NCI-H2029 treated with DMSO at 0.1 percent for 48 hours (cell line): ENCODE measurements at regions not wholly inside any gene's neighbourhood (a gene's known extent, or its start where the extent isn't known, plus 50 kb on each side); places are given as distances from the start of the nearest gene placed in this dataset.
A peak's percentile ranks its signal among the peaks of the same experiment; 100 is the strongest.

Experiments
- DNase-seq: peaks from one replicate; lab custom pipeline; 2025; lab: John Stamatoyannopoulos, UW

DNA sequence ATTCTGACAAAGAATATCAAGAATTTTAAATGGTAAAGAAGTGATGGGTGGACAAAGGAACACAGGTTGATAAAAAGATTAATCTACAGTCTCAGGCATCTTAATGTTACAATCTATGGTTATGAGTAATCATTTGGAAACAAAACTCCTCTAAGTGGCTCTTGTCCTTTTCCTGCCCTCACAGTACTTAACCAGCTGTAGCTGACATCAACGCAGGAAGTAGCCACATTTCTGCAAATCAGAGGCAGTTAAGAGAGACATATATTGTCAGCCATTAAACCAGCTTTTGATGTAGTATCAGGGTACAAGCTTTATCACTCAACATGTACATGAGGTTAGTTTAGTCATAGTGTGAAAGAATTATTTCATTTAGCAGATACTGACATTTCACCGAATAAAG lies 244.6 kb downstream of the NR4A2 start:
- peak; percentile 24 for DNase-seq

DNA sequence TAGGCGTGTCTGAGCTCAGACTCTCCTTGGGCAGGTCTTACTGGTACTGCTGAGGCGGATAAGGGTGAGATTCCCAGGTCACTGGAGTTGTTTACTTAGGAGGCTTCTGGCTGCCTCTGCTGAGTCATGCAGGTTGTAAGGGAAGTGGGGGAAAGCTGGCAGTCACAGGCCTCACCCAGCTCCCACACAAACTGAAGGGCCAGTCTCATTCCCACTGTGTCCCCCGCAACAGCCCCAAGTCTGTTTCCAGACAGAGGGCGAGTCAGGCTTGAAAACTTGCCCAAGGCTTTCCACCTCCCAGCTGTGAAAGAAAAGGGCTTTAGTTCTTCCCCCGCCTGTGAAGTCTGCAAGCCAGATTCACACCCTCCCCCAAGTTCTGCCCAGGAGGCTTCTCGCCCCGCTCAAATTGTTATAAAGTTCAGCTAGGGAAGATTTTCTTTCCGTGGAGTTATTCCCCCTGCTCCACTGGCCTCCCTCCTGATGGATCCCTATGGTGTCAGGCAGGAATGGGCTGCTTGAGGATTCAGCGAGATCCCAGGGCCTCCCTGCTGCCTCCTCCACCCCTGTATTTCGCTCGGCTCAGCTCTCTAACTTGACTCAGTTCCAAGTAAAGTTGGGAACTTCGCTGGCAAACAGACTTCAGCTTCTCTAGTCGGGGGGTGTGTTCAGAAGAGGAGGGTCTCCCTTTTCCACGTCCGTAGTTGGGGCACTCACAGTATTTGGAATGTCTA lies 248.6 kb downstream of the NR4A2 start:
- no peak for DNase-seq

DNA sequence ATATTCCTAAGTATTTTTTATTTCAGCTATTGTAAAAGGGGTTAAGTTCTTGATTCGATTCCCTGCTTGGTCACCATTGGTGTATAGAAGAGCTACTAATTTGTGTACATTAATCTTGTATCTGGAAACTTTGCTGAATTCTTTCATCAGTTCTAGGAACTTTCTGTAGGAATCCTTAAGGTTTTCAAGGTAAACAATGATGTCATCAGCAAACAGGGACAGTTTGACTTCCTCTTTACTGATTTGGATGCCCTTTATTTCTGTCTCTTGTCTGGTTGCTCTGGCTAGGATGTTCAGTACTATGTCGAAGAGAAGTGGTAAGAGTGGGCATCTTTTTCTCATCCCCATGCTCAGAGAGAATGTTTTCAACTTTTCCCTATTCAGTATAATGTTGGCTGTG lies 252.7 kb downstream of the NR4A2 start:
- DNase-seq = no peak

DNA sequence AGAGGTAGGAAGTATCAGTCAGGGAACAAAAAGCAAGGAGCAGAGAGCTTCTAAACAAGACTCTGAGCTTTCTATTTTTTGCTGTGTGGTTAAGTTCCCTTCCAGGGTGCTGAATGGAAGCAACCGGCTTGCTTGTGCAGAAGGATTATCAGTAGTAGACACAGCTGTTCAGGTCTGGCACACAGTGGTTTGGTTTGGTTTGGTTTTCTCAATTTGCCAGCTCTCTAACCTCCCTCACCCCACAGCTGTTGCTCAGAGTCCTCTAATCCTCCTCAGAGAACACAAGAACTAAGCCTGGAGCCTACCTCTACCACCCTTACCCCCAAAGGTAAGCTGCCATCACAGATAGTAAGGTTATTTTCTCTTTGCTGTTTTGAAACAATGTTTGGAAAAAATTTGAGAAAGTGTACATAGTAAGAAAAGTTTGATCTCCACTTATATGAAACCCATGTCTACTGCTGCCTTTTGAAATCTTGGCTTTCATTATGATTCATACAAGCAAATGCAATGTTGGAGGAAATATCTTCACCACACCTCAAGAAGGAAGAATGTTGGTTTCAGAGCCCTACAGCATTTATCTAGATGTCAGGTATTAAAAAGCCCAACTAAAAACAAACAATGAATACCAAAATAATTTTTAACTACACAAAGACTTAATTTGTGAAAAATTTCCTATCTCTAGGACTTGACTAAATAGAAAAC lies 255.3 kb downstream of the NR4A2 start:
- DNase-seq = no peak

DNA sequence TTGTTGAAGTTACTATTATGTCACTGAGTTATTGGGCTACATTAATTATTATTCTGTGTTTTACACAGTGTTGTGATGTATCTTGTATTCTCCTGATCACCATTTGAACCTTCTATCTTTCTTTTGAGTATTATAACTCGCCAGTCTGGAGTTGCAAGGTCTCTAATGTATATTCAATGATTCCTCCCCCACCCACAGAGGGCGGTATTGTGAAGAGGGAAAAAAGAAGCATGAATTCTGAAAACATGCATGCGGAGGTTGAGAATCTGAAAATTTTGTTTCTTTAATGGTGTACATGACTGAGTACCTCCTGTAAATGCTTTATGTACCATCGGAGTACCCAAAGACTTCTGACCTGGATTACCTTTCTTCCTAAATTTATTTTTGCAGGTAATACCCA lies 266.6 kb downstream of the NR4A2 start:
- no peak for DNase-seq

DNA sequence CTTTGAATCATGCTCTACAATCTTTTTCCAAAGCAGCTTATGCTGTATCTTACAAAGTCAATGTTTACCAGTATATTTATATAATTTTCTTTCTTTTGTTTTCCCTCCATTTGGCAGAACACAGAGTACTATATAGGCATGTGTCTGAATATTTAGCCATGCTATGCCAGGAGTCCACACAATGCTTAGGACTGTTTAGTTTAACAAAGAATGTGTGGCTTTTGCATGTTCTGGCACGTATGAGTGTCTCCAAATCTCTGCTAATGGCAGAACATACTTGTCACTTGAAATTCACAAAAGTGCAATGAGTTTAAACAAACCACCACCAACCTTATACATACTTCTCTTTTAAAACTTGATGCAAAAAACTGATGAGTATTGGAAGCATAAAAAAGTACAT lies 268.0 kb downstream of the NR4A2 start:
- DNase-seq = no peak

DNA sequence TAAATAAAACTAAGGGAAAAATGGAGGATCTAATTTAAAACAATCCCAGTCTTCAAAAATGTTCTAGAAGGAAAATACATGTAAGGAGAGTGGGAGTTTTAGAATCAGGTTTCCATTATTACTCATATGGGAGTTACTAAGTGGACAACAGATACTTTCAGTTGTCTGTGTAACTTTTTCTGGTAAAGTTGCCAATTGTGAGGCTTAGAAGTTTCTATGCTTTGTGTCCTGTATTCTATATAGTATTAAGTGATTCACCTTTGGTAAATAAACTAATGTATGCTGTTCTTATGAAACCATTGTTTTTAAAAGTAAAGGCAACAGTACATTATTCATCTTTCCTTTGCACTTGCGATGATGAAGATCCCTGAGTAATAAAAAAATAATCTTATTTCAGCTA lies 274.9 kb downstream of the NR4A2 start:
- no peak for DNase-seq

DNA sequence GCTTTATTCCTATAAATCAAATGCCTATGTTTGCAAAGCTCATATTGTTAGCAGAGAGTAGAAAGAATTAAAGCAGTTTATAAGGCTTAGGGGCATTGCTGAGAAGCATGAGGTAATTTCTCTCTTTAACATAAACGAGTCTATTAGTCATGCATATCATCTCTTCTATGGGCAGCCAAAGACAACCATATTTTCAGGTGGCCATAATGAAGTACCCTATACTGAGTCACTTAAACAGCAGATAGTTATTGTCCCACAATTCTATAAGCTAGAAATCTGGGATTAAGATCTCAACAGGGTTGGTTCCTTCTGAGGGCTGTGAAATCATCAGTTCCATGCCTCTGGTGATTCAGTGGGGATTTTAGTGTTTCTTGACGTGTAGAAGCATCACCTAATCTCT lies 277.5 kb downstream of the NR4A2 start:
- no peak for DNase-seq

DNA sequence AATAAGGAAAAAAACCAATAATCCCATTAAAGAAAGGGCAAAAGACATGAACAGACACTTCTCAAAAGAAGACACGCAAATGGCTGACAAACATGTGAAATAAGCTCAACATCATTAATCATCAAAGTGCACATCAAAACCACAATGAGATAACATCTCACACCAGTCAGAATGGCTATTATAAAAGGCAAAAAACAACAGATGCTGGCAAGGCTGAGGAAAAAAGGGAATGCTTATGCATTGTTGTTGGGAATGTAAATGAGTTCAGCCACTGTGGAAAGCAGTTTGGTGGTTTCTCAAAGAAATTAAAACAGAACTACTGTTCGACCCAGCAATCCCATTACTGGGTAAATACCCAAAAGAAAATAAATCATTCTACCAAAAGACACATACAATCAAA lies 285.6 kb downstream of the NR4A2 start:
- DNase-seq = no peak

DNA sequence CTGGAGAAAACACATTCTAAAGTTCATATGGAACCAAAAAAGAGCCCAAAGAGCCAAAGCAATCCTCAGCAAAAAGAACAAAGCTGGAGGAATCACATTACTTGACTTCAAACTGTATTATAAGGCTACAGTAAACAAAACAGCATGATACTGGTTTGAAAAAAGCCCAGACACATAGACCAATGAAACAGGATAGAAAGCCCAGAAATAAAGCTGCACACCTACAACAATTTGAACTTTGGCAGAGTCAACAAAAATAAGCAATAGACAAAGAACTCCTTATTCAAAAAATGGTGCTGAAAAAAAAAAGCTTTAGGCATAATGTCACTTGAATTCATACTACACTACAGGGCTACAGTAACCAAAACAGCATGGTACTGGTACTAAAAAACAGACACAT lies 289.6 kb downstream of the NR4A2 start:
- no peak for DNase-seq

DNA sequence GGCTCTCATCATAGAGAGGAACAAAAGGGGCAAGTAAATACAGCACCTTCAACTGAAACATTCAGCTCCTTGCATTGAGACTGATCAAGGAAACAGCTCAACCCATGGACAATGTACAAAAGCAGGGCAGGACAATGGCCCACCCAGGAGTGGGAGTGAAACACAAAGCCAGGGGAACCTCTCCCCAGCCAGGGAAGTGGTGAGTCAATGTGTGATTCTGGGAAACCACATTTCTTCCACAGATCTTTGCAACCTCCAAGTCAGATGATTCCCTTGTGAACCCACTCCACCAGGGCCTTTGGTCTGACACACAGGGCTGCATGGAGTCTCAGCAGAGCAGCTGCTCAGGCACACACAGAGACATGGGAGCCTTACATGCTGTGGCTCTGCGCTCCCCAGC lies 294.5 kb downstream of the NR4A2 start:
- DNase-seq = no peak

DNA sequence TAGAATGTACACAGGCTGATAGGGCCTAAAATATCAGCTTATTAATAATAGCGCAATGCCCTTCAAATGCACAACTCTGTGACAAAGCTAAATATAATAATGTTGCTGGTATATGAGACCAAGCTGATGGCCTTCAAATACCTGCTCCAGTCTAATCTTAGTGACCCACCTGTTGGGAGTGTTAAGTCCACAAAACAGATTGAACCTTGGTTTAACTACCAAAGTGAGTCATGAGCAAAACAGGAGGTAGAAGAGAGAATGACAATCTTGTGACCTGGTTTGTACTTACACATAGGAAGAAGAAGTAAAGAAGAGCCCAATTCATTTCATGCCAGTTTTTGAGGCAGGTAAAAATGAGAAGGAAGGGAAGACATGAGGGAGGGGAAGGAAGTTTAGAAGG lies 295.0 kb downstream of the NR4A2 start:
- no peak for DNase-seq

DNA sequence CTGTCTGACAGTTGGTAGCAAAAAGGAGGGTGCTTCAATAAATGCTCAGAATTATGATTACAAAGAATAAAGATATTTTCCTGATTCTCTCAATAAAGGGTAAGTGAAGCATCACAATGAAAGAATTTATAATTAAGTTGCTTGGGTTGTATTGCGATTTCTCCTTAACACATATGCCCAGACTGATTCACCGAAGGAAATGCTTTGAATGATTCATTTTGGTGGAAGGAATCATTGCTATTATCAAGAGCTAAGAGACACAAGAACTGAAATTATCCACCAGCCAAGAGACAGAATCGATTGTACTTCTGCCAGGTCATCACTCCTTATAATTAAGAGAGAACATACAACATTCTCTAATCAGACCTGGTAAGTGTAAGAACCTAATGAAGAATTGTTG lies 301.4 kb downstream of the NR4A2 start:
- no peak for DNase-seq

DNA sequence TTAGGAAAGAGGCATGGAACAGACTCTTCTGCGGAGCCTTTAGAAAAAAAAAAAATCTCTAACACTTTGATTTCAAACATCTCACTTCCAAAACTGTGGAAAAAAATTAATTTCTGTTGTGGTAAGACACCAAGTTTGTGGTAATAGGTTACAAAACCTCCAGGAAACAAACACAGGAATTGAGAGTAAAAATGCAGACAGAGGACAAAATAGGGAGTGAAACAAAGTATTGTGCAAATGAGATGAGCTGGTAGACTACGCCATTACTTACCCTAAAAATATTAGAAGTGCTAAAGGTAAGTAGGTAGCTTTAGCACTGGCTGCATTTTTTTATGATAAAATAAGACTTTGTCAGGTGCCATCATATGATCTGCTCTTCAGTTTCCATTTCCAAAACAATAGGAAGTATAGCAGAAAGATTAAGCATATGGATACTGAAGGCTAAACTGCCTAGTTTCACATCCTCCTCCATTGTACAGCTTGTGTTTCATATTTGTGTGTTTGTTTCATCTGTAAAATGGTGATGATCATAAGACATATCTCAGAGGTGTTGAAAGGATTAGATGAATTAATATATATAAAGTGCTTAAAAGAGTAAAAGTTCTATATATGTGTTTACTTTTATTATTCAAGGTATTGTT lies 309.2 kb downstream of the NR4A2 start:
- DNase-seq = no peak

DNA sequence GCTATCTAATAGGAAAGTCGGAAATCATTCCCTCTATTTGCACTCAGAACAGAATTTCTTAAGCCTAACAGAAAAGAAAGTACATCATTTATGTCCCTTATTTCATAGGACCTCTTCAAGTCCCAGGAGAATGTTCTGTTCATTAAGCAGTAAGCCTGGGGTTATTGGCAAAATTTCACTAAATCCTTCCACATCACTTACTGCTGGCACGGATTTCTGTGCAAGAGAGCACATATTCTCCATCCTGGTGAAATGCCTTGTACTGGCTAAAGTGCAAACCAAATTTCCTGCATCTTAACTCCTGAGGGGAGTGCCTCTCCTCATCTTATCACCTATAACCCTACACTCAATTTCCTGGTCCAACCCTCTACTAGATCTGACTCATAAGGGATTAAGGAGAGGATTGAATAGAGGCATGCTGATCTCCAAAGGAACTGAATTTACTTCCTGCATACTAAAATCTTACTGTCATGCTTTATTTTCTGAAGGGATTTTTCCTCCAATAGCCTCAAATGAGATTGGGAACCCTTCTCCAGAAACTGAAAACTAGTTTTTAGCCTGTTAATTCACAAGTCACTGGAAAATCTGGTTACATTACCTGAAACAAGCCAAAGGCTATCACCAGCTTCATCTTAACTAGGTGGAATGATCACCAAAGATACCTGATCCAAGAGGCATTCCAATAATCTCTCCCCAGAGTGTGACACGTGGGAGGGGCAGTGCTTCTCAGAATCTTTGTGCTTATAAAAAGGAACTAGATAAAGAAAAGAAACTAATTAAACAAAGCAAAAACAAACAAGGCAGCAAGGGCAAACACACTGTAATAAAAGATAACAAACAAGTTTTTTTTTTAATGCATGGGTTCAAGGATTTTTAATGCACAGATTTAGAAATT lies 311.1 kb downstream of the NR4A2 start:
- DNase-seq = no peak

DNA sequence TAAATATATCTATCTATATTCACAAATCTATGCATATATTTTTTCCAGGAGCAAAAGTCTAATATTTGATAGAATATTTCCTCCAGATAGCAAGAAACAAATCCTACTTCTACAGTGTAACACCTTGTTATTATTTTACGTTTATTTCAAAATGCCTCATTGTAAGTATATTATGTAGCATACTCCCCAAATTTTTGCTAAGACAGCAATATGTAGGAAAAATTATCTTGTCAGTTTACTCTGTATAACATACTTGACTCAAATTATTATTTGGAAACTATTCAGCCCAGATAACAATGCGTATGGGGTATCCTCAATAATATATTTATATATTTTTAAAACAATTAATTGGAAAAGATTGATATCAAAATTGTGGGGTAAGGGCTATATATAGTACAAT lies 313.2 kb downstream of the NR4A2 start:
- DNase-seq = no peak

DNA sequence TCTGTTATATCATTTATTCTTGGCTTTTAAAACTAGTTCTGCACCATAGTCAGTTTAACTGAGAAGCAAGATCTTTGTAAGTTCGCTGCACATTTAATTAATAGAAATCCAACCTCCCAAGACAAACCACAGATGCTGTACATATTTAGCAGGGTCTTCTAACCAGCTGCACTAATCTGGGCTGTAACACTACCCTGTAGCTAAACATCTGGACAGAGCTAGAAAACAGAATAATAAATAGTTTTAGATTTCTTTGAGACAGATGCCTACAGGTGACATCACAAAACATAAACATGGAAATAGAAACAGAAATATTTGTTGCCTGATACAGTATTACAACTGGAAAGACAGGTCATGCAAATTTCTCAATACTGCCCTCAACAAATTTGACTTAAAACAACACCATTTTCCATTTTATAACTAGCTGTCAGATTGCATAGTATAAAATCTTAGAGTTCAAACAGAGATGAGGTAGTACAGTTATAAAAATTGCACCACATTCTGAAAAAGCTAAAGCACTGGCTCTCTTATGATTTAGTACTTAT lies 315.1 kb downstream of the NR4A2 start:
- no peak for DNase-seq

DNA sequence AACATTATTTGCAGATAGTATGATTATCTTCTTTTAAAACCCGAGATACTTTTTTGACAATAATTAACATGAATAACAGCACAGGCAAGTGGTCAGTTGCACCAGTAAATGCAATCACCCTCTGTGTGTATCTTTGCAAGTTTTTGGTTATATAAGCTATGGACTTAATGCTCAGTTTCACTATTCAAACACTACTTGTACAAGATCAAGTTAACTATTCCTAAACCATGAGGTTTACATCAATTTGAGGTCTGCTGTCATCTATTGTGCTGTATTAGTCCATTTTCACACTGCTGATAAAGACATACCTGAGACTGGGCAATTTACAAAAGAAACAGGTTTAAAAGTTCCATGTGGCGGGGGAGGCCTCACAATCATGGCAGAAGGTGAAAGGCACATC lies 323.2 kb downstream of the NR4A2 start:
- no peak for DNase-seq

DNA sequence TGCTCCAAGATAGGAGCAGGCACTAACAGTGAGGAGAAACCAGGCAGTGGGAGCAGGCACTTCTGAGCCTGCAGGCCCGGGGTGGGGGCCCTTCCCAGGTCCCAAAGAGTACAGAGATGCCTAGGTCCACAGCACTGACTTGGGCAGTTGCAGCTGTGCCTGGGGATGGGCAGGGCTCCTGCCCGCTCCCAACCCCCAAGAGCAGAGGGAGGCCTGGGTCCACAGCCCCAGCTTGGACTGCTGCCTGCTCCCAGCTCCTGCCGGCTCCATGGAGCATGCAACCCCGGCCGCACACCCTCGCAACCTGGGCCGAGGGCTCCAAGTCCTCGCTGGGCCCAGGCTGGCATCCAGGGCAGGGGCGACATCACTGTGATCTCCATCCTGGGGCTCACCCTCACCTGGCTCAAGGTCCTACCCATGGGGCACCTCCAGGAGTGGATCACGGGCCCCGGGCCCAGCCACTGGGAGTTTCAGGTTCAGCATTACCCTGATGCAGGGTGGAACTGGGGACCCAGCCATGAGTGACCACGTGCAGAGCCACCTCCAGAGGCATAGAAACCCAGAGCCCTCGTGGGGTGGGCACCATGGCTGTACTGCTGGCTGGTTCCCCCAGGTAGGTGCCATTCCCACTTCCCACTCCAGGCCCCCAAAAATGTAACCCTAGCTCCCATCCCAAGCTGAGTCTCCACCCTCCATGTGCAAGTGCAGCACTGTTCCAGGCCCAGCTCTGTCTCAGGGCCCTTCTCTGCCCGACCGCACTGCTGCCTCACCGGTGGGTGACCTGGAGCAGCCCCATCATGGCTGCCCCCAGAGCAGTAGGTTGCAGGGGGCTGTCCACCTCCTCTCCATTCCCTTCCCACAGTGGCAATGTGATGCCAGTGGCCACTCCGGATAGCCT lies 325.6 kb downstream of the NR4A2 start:
- no peak for DNase-seq

DNA sequence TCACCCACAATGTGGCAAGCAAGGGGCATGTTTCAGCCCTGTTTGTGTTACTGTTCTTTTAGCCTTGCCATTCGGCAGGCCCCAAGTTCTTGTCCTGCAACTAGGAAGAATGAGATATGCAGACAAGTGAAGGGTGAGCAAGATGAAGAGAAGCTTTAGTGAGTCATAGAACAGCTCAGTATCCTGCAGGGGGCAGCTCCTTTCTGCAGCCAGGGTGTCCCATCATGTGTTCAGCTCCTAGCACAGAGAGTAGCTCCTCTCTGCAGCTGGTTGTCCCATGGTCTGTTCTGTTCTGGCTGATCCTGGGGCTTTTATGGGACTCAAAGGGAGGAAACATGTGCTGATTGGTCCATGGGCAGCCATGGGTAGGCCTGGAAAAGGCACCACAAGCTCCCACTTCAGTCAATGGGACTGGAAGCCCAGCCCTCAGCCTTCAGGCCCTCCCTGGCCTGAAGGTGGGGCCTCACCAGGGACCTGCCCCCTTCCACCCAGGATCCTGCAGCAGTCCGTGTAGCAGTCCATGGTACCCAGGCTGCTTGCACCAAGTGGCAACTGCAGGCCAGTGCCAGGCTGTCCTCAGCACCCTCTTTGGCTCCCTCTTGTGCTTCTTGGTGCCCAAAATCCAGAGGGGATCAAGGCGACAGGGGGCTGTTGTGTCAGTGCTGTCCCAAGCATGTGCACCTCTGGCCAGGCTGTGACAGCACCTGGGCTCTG lies 326.4 kb downstream of the NR4A2 start:
- no peak for DNase-seq
